Neural cell (in vitro differentiated cells): ENCODE measurements at regions not wholly inside any gene's neighbourhood (a gene's known extent, or its start where the extent isn't known, plus 50 kb on each side); places are given as distances from the start of the nearest gene placed in this dataset.

Experiments
- H2AFZ ChIP-seq: fragments of 200-600, 300-800 bp; sonication (generic), shearing (Covaris generic); 2 replicates; pipeline ENCODE4 v1.6.0; 2014; ENCODE audit warnings: low read depth, mild to moderate bottlenecking, antibody characterized with exemption, low read length, moderate library complexity
- H3F3A ChIP-seq: fragments of 200-600 bp; shearing (Covaris generic); 2 replicates; pipeline ENCODE4 v1.6.1; 2016; ENCODE audit warnings: mild to moderate bottlenecking, moderate library complexity, mixed read lengths, antibody characterized with exemption, low read length; ENCODE audit not compliant: insufficient read depth, poor library complexity, severe bottlenecking
- H3K27ac ChIP-seq: fragments of 200-600, 300-800 bp; sonication (generic), shearing (Covaris generic); 2 replicates; pipeline ENCODE4 v1.5.1; 2014; ENCODE audit warnings: mild to moderate bottlenecking, low read length, moderate library complexity
- H3K27me3 ChIP-seq: fragments of 300-800, 200-600 bp; sonication (generic), shearing (Covaris generic); 2 replicates; pipeline ENCODE4 v1.6.0; 2014; ENCODE audit warnings: mild to moderate bottlenecking, low read depth, low read length, moderate library complexity; ENCODE audit not compliant: insufficient read depth
- H3K36me3 ChIP-seq: fragments of 300-800, 200-600 bp; sonication (generic), shearing (Covaris generic); 2 replicates; pipeline ENCODE4 v1.5.1; 2014; ENCODE audit warnings: mild to moderate bottlenecking, antibody characterized with exemption, low read length, moderate library complexity; ENCODE audit not compliant: insufficient read depth
- H3K4me2 ChIP-seq: fragments of 300-800, 200-600 bp; sonication (generic), shearing (Covaris generic); 2 replicates; pipeline ENCODE4 v1.6.0; 2014; ENCODE audit warnings: mild to moderate bottlenecking, low read length
- H3K4me3 ChIP-seq: fragments of 300-800, 200-600 bp; sonication (generic), shearing (Covaris generic); 2 replicates; pipeline ENCODE4 v1.5.1; 2014; ENCODE audit warnings: mild to moderate bottlenecking, low read length, moderate library complexity
- H3K79me2 ChIP-seq: fragments of 200-600 bp; shearing (Covaris generic); replicated peaks from 2 replicates; pipeline ENCODE4 v1.6.0; 2014; ENCODE audit warnings: mild to moderate bottlenecking, low read length, moderate library complexity; ENCODE audit not compliant: insufficient read depth
- H3K9ac ChIP-seq: fragments of 300-800, 200-600 bp; sonication (generic), shearing (Covaris generic); 2 replicates; pipeline ENCODE4 v1.6.1; 2016; ENCODE audit warnings: mild to moderate bottlenecking, low read length, mixed read lengths
- H3K9me2 ChIP-seq: fragments of 200-600 bp; shearing (Covaris generic); 2 replicates; pipeline ENCODE4 v1.6.1; 2016; ENCODE audit warnings: mild to moderate bottlenecking, low read length, mixed read lengths; ENCODE audit not compliant: insufficient read depth
- H3K9me3 ChIP-seq: fragments of 200-600, 300-800 bp; sonication (generic), shearing (Covaris generic); 2 replicates; pipeline ENCODE4 v1.6.1; 2016; ENCODE audit warnings: mild to moderate bottlenecking, mixed run types, low read length, moderate library complexity, mixed read lengths
- H4K20me1 ChIP-seq: fragments of 200-600 bp; shearing (Covaris generic); 2 replicates; pipeline ENCODE4 v1.6.1; 2016; ENCODE audit warnings: mild to moderate bottlenecking, mixed run types; ENCODE audit not compliant: insufficient read depth
- EZH2 ChIP-seq: fragments of 200-600, 300-800 bp; shearing (Covaris generic), sonication (generic); IDR thresholded peaks from 2 replicates; pipeline ENCODE4 v1.6.1; 2014; ENCODE audit warnings: antibody characterized with exemption, low read length, borderline replicate concordance, mild to moderate bottlenecking; ENCODE audit not compliant: insufficient read depth, poor library complexity, severe bottlenecking
- MXI1 ChIP-seq: fragments of 450-650 bp; conservative IDR thresholded peaks from 2 replicates; pipeline ENCODE4 v1.6.1; 2014; ENCODE audit warnings: antibody characterized with exemption, mild to moderate bottlenecking; ENCODE audit not compliant: poor library complexity, severe bottlenecking
- POLR2AphosphoS5 ChIP-seq: IDR thresholded peaks from 2 replicates; pipeline ENCODE4 v1.6.1; 2012
- RAD21 ChIP-seq: fragments of 450-650 bp; conservative IDR thresholded peaks from 2 replicates; pipeline ENCODE4 v1.6.1; 2014; ENCODE audit warnings: antibody characterized with exemption, mild to moderate bottlenecking, moderate library complexity
- SMC3 ChIP-seq: fragments of 450-650 bp; conservative IDR thresholded peaks from 2 replicates; pipeline ENCODE4 v1.6.1; 2014; ENCODE audit warnings: antibody characterized with exemption, mild to moderate bottlenecking, moderate library complexity; ENCODE audit not compliant: poor library complexity
- TAF1 ChIP-seq: IDR thresholded peaks from 2 replicates; pipeline ENCODE4 v1.6.1; 2012; ENCODE audit warnings: low read depth
- TF ChIP-seq, protein P1 (sequence below): fragments of 450-650 bp; IDR thresholded peaks from 2 replicates; pipeline ENCODE4 v1.5.1; 2014; ENCODE audit warnings: antibody characterized with exemption, mild to moderate bottlenecking, moderate library complexity; ENCODE audit not compliant: poor library complexity, severe bottlenecking
- TF ChIP-seq, protein P2 (sequence below): IDR thresholded peaks from 2 replicates; pipeline ENCODE4 v1.6.1; 2012; ENCODE audit warnings: borderline replicate concordance

DNA sequence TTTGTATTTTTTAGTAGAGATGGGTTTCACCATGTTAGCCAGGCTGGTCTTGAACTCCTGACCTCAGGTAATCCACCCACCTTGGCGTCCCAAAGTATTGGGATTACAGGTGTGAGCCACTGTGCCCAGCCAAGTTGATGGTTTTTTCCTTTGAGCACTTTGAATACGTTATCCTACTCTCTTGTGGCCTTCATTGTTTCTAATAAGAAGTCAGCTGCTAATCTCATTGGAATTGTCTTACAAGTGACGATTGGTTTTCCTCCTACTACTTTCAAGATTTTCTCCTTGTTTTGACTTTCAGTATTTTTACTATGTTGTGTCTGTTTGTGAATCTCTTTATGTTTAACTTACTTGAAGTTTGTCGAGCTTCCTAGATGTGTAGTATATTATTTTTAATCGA, 88.5 kb downstream of the TMEM200C start:
- Histone ChIP-seq H3F3A (no peaks in the 10 kb centered on the region), H3K79me2 (no peaks in the 10 kb centered on the region), H3K9ac (no peak overlapping the region)

DNA sequence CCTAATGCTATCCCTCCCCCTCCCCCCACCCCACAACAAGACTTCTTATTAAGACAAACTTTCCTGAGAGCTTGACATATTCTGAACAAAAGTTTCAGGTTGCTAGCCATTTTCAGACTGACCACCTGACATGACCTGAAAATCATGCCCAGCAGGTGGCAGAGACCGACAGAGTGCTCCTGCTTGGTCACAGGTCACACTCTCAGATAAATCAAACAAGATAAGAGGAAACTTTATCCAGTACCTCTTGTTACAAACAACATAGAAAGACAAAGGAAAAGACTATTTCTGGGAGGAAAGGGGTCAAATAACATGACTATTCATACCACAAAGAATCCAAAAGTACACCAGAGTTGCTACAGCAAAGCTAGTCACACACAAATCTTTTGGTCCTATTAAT, 107.4 kb downstream of the TMEM200C start:
- Histone ChIP-seq H2AFZ (no peak overlapping the region), H3F3A (no peaks in the 10 kb centered on the region)
- TF ChIP-seq POLR2AphosphoS5 (no peak), SMC3 (no peak), MXI1 (no peak)
- TF ChIP-seq, protein P1, sequence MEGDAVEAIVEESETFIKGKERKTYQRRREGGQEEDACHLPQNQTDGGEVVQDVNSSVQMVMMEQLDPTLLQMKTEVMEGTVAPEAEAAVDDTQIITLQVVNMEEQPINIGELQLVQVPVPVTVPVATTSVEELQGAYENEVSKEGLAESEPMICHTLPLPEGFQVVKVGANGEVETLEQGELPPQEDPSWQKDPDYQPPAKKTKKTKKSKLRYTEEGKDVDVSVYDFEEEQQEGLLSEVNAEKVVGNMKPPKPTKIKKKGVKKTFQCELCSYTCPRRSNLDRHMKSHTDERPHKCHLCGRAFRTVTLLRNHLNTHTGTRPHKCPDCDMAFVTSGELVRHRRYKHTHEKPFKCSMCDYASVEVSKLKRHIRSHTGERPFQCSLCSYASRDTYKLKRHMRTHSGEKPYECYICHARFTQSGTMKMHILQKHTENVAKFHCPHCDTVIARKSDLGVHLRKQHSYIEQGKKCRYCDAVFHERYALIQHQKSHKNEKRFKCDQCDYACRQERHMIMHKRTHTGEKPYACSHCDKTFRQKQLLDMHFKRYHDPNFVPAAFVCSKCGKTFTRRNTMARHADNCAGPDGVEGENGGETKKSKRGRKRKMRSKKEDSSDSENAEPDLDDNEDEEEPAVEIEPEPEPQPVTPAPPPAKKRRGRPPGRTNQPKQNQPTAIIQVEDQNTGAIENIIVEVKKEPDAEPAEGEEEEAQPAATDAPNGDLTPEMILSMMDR: no peak
- TF ChIP-seq, protein P2, sequence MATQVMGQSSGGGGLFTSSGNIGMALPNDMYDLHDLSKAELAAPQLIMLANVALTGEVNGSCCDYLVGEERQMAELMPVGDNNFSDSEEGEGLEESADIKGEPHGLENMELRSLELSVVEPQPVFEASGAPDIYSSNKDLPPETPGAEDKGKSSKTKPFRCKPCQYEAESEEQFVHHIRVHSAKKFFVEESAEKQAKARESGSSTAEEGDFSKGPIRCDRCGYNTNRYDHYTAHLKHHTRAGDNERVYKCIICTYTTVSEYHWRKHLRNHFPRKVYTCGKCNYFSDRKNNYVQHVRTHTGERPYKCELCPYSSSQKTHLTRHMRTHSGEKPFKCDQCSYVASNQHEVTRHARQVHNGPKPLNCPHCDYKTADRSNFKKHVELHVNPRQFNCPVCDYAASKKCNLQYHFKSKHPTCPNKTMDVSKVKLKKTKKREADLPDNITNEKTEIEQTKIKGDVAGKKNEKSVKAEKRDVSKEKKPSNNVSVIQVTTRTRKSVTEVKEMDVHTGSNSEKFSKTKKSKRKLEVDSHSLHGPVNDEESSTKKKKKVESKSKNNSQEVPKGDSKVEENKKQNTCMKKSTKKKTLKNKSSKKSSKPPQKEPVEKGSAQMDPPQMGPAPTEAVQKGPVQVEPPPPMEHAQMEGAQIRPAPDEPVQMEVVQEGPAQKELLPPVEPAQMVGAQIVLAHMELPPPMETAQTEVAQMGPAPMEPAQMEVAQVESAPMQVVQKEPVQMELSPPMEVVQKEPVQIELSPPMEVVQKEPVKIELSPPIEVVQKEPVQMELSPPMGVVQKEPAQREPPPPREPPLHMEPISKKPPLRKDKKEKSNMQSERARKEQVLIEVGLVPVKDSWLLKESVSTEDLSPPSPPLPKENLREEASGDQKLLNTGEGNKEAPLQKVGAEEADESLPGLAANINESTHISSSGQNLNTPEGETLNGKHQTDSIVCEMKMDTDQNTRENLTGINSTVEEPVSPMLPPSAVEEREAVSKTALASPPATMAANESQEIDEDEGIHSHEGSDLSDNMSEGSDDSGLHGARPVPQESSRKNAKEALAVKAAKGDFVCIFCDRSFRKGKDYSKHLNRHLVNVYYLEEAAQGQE: no peak

More for the DNA sequence above, 88.5 kb downstream of the TMEM200C start:
- Histone ChIP-seq H4K20me1 (no peaks in the 10 kb centered on the region), H3K9me3 (no peaks in the 10 kb centered on the region), H3K4me2 (no peak overlapping the region), H3K27ac (no peak overlapping the region), H3K9me2 (no peaks in the 10 kb centered on the region), H3K36me3 (no peaks in the 10 kb centered on the region), H3K27me3 (no peaks in the 10 kb centered on the region), H2AFZ (no peak overlapping the region), H3K4me3 (no peak overlapping the region)
- TF ChIP-seq, protein P1: no peak
- no peak for TF ChIP-seq SMC3
- TF ChIP-seq, protein P2: no peak
- no peak for TF ChIP-seq MXI1
- no peak for TF ChIP-seq TAF1
- TF ChIP-seq EZH2: no peak
- no peak for TF ChIP-seq RAD21

More for the DNA sequence above, 107.4 kb downstream of the TMEM200C start:
- Histone ChIP-seq H3K9me3 (no peaks in the 10 kb centered on the region), H3K4me2 (no peak overlapping the region), H3K27ac (no peak overlapping the region), H3K4me3 (no peak overlapping the region), H4K20me1 (no peaks in the 10 kb centered on the region), H3K9me2 (no peaks in the 10 kb centered on the region), H3K36me3 (no peaks in the 10 kb centered on the region), H3K27me3 (no peaks in the 10 kb centered on the region), H3K79me2 (no peaks in the 10 kb centered on the region), H3K9ac (no peak overlapping the region)
